H4 (cell line): ENCODE measurements at regions not wholly inside any gene's neighbourhood (a gene's known extent, or its start where the extent isn't known, plus 50 kb on each side); places are given as distances from the start of the nearest gene placed in this dataset.
A peak's percentile ranks its signal among the peaks of the same experiment; 100 is the strongest.

ENCODE experiments used
- DNase-seq: peaks from one replicate; pipeline ENCODE4 v3.0.0-alpha.2; 2015; ENCODE audit warnings: low spot score

- DNase-seq, result no peak
Observed at GRCh38 chr13:111038887-111039286, 76.2 kb upstream of the ARHGEF7 start.

- DNase-seq, result no peak
Observed at GRCh38 chr13:111037927-111038326, 77.2 kb upstream of the ARHGEF7 start.

- DNase-seq, result no peak
Observed at GRCh38 chr13:111036665-111037064, 78.4 kb upstream of the ARHGEF7 start.

GRCh38 chr13:111035861-111036260 lies 79.2 kb upstream of the ARHGEF7 start:
- no peak for DNase-seq

- no peak for DNase-seq
Observed at GRCh38 chr13:111034811-111035210, 80.3 kb upstream of the ARHGEF7 start.

- no peak for DNase-seq
Observed at GRCh38 chr13:111033172-111034130, 81.7 kb upstream of the ARHGEF7 start.

GRCh38 chr13:111031531-111031961 lies 83.6 kb upstream of the ARHGEF7 start:
- peak; percentile 66 for DNase-seq

DNA sequence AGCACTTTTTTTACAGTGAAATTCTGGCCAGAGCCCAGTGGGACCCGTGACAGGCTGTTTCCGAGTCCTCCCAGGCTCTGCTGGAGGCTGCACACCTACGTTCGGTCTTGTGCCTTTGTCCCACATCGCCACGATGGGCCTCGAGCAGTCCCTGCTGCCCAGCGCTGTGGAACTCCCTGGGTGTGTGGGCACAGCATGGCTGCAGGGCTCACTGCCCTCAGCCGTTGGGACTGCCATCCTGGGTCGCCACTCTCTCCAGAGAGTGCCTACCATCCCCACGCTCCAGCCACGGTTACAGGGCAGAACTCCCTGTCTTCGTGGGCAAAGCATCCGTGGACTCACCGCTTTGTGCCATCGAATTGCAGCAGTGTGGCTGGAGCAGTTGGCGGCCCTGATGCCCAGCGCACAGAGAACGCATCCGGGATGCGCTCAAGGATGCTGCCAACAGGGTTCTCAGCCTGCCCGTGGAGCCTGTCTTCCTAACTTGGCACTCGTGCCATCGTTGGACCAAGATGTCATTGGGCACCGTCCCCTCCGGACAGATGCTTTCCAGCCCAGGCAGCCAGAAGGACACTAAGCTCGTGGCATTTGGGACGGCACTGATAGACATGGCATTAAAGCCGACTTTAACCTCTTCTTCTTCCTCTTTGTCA lies 85.0 kb upstream of the ARHGEF7 start:
- DNase-seq, result no peak

- DNase-seq, result no peak
Observed at GRCh38 chr13:111027458-111028439, 87.4 kb upstream of the ARHGEF7 start.

DNA sequence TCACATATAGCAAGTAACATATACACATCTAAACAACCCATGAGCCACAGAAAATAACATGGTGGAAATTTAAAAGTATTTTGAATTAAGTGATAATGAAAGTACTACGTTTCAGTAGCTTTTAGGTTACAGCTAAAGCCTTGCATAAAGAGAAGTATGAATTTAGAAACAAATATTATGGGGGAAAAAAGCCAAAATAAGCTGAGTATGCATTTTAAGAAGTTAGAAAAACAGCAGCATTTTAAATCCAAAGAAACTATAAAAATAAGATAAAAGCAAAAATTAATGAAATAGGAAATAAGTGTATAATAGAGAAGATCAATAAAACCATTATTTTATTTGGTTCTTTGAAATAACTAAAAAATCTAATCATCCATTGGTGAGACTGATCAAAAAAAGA lies 89.8 kb upstream of the ARHGEF7 start:
- DNase-seq, result no peak

DNA sequence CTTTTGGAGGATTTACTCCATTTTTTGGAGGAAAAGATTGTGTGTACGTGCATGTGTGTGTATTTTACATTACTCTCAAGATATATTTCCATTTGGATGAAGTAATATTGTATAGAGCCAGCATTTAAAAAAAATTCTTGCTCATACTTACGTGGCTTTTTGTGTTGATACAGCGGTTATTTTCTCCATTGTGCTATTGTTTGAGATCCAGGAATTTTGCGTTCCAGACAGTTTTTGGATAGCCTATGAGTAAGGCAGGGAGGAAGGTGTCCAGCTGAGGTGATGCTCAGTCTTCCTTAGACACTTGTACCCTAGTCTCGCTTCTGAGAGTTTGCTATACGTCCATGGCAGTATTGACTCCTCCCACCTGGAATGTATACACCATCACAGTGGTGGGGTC lies 92.2 kb upstream of the ARHGEF7 start:
- no peak for DNase-seq

- no peak for DNase-seq
Observed at GRCh38 chr13:111022241-111022640, 92.9 kb upstream of the ARHGEF7 start.

GRCh38 chr13:111021270-111021669 lies 93.8 kb upstream of the ARHGEF7 start:
- DNase-seq, result no peak

- DNase-seq, result no peak
Observed at GRCh38 chr13:111020546-111020945, 94.6 kb upstream of the ARHGEF7 start.

GRCh38 chr13:111020021-111020420 lies 95.1 kb upstream of the ARHGEF7 start:
- no peak for DNase-seq

GRCh38 chr13:111017755-111018459 lies 97.2 kb upstream of the ARHGEF7 start:
- no peak for DNase-seq

DNA sequence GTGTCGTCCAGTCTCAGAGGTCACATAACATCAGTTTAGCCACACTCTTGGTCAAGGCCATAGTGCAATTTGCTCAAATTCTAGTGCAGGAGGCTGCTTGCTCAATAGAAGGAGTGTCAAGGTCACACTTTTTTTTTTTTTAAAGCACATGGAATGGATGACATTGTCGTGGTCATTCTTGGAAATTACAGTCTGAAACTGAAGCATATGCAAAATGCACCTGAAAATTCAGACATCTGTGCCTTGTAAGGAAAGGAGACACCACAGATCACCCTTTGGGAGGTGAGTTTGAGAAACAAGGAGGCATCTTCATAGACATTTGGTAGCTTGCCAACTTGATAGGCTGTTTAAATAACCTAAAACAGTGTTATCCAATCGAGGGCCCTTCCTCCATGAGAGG lies 98.3 kb upstream of the ANKRD10 start:
- DNase-seq, result no peak

DNA sequence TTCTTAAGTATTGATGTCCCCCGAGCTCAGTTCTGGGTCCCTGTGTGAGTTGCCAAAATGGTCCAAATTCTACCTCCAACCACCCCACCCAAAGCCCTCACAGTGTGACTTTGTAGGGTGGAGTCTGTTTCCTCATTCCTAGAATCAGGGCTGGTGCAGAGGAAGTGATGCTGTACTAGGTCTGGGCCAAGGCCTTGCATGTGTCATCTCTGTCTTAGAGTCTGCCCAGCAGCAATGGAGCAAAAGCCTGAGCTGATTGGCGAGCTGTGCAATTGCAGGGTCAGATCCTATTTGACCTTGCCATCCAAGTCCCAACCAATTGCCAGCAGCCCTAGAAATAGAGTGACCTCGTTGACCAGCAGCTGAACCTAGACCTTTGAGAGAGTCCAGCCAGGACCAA lies 97.0 kb upstream of the ANKRD10 start:
- no peak for DNase-seq

GRCh38 chr13:111008351-111008750 lies 93.5 kb upstream of the ANKRD10 start:
- no peak for DNase-seq

GRCh38 chr13:111007209-111007608 lies 92.3 kb upstream of the ANKRD10 start:
- DNase-seq, result no peak

DNA sequence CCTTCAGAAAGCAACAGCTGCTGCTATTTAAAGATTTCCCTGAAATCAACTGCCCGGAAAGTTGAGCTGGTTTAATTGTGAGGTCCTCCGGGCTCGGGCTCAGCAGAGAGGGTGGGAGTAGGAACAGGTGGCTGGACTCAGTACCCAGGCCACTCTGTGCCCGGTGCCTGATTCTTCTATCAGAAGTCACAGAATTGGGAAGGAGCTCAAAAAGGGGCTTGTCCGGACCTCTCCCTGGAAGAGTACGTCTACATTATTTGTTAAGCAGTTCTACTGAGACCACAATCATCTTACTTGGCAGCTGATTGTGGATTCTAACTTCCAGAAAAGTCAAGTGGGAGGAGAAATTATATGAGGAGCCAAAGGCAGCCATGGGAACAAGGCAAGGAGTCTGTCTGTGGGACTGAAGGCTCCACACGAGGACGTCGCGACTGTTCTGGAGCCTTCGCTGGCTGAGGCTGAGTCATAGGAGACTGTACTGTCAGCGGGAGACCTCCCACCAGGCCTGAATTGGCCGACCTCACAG lies 91.7 kb upstream of the ANKRD10 start:
- peak; percentile 32 for DNase-seq
